ENCODE measurements at regions not wholly inside any gene's neighbourhood (a gene's known extent, or its start where the extent isn't known, plus 50 kb on each side); places are given as distances from the start of the nearest gene placed in this dataset.

- H3K27ac ChIP-seq = no peak overlapping the region
Observed at GRCh38 chr9:107226421-107226820, 56.7 kb upstream of the RAD23B start.

GRCh38 chr9:107227774-107228173, 55.3 kb upstream of the RAD23B start:
- Histone ChIP-seq H3K4me3 (no peak overlapping the region), H3K27ac (no peak overlapping the region)

More at GRCh38 chr9:107226421-107226820, 56.7 kb upstream of the RAD23B start:
- H3K4me3 ChIP-seq = no peak overlapping the region

DNA sequence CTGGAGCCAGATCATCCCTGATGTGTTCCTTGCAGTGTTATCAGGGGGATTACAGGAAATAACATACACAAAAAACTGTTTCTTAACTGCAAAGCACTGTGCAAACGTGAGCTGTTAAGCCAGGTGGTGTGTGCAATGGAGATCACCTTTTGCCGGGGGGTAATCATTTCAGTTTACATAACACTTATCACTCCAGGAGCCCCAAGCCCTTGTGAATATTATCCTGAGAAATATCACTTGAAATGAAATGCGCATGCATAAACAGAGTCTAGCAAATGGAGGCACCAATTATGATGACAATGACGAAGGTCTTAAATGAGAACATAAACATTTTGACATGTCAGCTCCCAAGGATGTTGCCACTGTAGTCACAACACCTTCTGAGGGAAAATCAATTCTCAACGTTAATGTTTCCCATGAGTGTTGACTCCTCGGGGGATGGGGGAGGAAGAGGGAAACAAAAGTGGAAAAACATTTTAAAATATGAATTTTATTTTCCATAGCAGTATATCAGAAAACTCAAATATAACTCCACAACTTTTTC, 54.5 kb upstream of the RAD23B start:
- no peak overlapping the region for H3K4me3 ChIP-seq

GRCh38 chr9:107229241-107229741, 53.8 kb upstream of the RAD23B start:
- H3K4me3 ChIP-seq = no peak overlapping the region
- H3K27ac ChIP-seq = no peak overlapping the region

More for the DNA sequence above, 54.5 kb upstream of the RAD23B start:
- H3K27ac ChIP-seq = no peak overlapping the region
